ENCODE measurements at regions not wholly inside any gene's neighbourhood (a gene's known extent, or its start where the extent isn't known, plus 50 kb on each side); places are given as distances from the start of the nearest gene placed in this dataset.

- TF ChIP-seq CTCF (IDR thresholded peaks at IDR 0.05; ENCODE audit: insufficient read depth, low read length, poor library complexity, severe bottlenecking) (no peak), EZH2phosphoT487 (conservative IDR thresholded peaks at IDR 0.05; ENCODE audit: low read length) (no peak)
Observed at GRCh38 chr11:8787372-8787771, 104.8 kb downstream of the RPL27A start.
